Endodermal cell (in vitro differentiated cells): ENCODE measurements at regions not wholly inside any gene's neighbourhood (a gene's known extent, or its start where the extent isn't known, plus 50 kb on each side); places are given as distances from the start of the nearest gene placed in this dataset.
"Not testable (repeated sequence)": the region's sequence is repeated elsewhere in the genome, so short reads cannot be mapped to it uniquely, and the experiment has no call there.

ENCODE experiments used
- DNase-seq: peaks from one replicate; pipeline ENCODE4 v3.0.0-alpha.2; 2017
- H3K27ac ChIP-seq: 2 replicates; pipeline ENCODE4 v1.5.1; 2013; ENCODE audit warnings: mild to moderate bottlenecking, low read depth, low read length, moderate library complexity
- H3K27me3 ChIP-seq: 2 replicates; pipeline ENCODE4 v1.6.1; 2013; ENCODE audit warnings: mild to moderate bottlenecking, low read length, moderate library complexity; ENCODE audit not compliant: insufficient read depth, control insufficient read depth, poor library complexity, severe bottlenecking
- H3K36me3 ChIP-seq: 2 replicates; pipeline ENCODE4 v1.7.0; 2013; ENCODE audit warnings: mild to moderate bottlenecking, low read length, moderate library complexity; ENCODE audit not compliant: control insufficient read depth, insufficient read depth
- H3K4me1 ChIP-seq: one replicate; pipeline ENCODE4 v1.7.0; 2013; ENCODE audit warnings: low read length; ENCODE audit not compliant: control insufficient read depth, insufficient read depth
- H3K4me3 ChIP-seq: 2 replicates; pipeline ENCODE4 v1.5.1; 2013; ENCODE audit warnings: mild to moderate bottlenecking, low read length, moderate library complexity
- H3K9ac ChIP-seq: 2 replicates; pipeline ENCODE4 v1.6.1; 2013; ENCODE audit warnings: mild to moderate bottlenecking, low read length, moderate library complexity; ENCODE audit not compliant: poor library complexity, severe bottlenecking; ENCODE audit errors: extremely low read depth
- H3K9me3 ChIP-seq: 2 replicates; pipeline ENCODE4 v1.6.1; 2013; ENCODE audit warnings: mild to moderate bottlenecking, low read length, moderate library complexity; ENCODE audit not compliant: control insufficient read depth
- H3K27ac Mint-ChIP-seq: 2 replicates; pipeline ENCODE4 v1.8.0; 2020; ENCODE audit warnings: mixed read lengths
- H3K27me3 Mint-ChIP-seq: 2 replicates; pipeline ENCODE4 v1.8.0; 2021; ENCODE audit warnings: mild to moderate bottlenecking, mixed read lengths; ENCODE audit not compliant: insufficient read depth
- H3K36me3 Mint-ChIP-seq: 2 replicates; pipeline ENCODE4 v1.8.0; 2020; ENCODE audit warnings: low read depth, mixed read lengths
- H3K4me1 Mint-ChIP-seq: 2 replicates; pipeline ENCODE4 v1.8.0; 2020; ENCODE audit warnings: mixed read lengths
- H3K4me3 Mint-ChIP-seq: 2 replicates; pipeline ENCODE4 v1.8.0; 2020; ENCODE audit warnings: mild to moderate bottlenecking, moderate library complexity, mixed read lengths
- H3K9me3 Mint-ChIP-seq: 2 replicates; pipeline ENCODE4 v1.8.0; 2020; ENCODE audit warnings: mild to moderate bottlenecking, mixed read lengths
- CTCF ChIP-seq: fragments of 200-600 bp; sonication (generic); conservative IDR thresholded peaks from 2 replicates; pipeline ENCODE4 v1.5.0; 2021; ENCODE audit warnings: antibody characterized with exemption, mild to moderate bottlenecking
- WGBS, 2 experiments: methylation state at CpG; one replicate each; pipeline versions ENCODE4 v1.1.5 to v1.1.7; 2013; ENCODE audit warnings: missing lambda C conversion rate in 2 of 2, mixed read lengths in 1 of 2; ENCODE audit not compliant: insufficient coverage in 1 of 2, insufficient read length in 1 of 2; 5-methylcytosine and 5-hydroxymethylcytosine counted together

DNA sequence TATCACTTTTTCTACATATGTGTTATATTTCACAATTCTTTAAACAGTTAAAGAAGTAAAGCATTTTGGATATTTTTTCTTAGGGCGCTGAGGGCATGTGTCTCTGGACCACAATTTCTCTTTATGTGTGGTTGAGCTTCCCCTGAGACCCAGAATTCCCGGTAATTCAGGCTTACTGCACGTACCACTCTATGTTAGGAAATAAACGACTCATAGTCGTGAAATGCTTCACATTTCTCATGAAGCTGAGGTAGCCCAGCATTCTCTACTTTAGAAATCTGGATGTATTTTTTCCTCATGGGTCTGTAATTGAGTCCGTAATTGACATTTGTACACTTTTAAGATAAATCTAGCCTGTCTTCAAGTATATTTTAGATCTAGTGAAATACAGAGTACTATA lies 170.6 kb downstream of the FZD1 start:
- Mint-ChIP-seq H3K27me3 (peaks cover 3% of the 10 kb centered on the region), H3K4me3 (no peak overlapping the region), H3K9me3 (peaks cover 11% of the 10 kb centered on the region), H3K27ac (no peak overlapping the region), H3K4me1 (no peaks in the 10 kb centered on the region), H3K36me3 (no peaks in the 10 kb centered on the region)
- no peak overlapping the region for H3K9ac ChIP-seq
- H3K36me3 ChIP-seq, result no peaks in the 10 kb centered on the region
- no peak for DNase-seq
- WGBS, 2 experiments, result 93 to 97% methylated on average over 4 to 6 of the region's 6 CpGs
- H3K4me3 ChIP-seq, result no peak overlapping the region
- H3K27me3 ChIP-seq, result no peaks in the 10 kb centered on the region
- no peak overlapping the region for H3K27ac ChIP-seq
- no peaks in the 10 kb centered on the region for H3K4me1 ChIP-seq
- TF ChIP-seq CTCF, result no peak
- H3K9me3 ChIP-seq, result no peaks in the 10 kb centered on the region

DNA sequence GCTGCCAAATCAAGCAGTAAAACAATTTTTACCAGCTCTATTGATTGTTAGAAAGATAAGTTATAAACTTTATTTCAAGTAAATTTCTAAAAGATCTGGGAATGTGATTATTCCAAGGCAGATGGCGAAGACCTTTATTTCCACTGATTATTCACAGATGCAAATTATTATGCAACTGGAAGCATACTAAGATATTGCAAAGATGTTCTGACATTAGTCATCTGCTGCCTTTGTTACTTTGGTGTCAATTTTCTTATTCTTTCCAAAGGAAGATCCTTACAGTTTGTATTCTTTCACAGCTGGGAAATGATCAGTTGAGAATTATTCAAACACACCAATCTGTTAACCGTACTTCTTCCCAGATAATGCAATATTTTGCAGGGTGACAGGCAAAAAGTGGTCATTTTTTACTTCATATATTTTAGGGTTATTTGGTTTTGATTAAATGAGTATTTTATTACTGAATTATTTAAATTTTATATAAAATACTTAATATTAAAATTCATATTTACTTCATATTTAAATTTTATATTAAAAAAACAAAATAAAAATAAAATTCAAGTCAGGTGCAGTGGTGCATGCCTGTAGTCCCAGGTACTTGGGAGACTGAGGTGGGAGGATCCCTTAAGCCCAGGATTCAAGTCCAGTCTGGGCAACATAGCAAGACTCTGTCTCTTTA lies 171.3 kb downstream of the FZD1 start:
- Histone ChIP-seq H3K9me3 (peaks cover 6% of the 10 kb centered on the region), H3K4me3 (no peak overlapping the region), H3K9ac (no peak overlapping the region), H3K36me3 (no peaks in the 10 kb centered on the region), H3K27me3 (no peaks in the 10 kb centered on the region), H3K4me1 (no peaks in the 10 kb centered on the region), H3K27ac (no peak overlapping the region)
- Mint-ChIP-seq H3K27ac (no peak overlapping the region), H3K4me1 (no peaks in the 10 kb centered on the region), H3K9me3 (peaks cover 17% of the 10 kb centered on the region), H3K4me3 (no peak overlapping the region), H3K27me3 (peaks cover 3% of the 10 kb centered on the region), H3K36me3 (no peaks in the 10 kb centered on the region)
- TF ChIP-seq CTCF, result no peak
- WGBS, 2 experiments, result 96% methylated on average over 2 of the region's 2 CpGs; no CpG with 5 or more reads in 1 of the 2 experiments
- DNase-seq, result no peak

DNA sequence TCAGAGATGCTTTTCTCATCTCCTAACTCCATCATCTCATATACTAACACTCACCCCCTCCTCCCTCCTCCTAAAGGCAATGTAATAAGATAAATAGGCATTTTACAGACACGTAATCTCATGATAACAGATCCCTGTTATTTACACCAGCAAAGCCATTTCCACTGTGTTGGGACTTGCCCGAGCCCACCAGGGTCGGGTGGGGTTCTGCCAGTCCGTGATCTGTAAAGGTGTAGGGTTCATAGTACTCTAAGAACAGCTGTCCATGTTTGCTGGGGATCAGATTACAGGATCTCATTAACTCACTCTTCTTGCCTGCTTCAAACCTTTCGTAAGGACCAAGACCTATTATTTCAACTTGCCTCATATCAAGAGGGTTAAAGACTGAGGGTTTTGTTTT lies 172.4 kb downstream of the FZD1 start:
- peaks cover 9% of the 10 kb centered on the region for H3K9me3 ChIP-seq
- Mint-ChIP-seq H3K27ac (no peak overlapping the region), H3K27me3 (peaks cover 5% of the 10 kb centered on the region), H3K9me3 (peaks cover 20% of the 10 kb centered on the region), H3K4me3 (no peak overlapping the region), H3K36me3 (no peaks in the 10 kb centered on the region), H3K4me1 (no peaks in the 10 kb centered on the region)
- no peaks in the 10 kb centered on the region for H3K27me3 ChIP-seq
- H3K9ac ChIP-seq, result no peak overlapping the region
- no peaks in the 10 kb centered on the region for H3K4me1 ChIP-seq
- WGBS, 2 experiments, result 84% methylated on average over 5 of the region's 5 CpGs; no CpG with 5 or more reads in 1 of the 2 experiments
- no peak overlapping the region for H3K27ac ChIP-seq
- no peak overlapping the region for H3K4me3 ChIP-seq
- DNase-seq, result no peak
- TF ChIP-seq CTCF, result no peak
- H3K36me3 ChIP-seq, result no peaks in the 10 kb centered on the region

GRCh38 chr7:91440198-91440597 lies 176.0 kb downstream of the FZD1 start:
- 92 to 100% methylated on average over 1 of the region's 1 CpG for WGBS, 2 experiments
- not testable (repeated sequence) for DNase-seq, H3K27ac Mint-ChIP-seq, H3K27ac ChIP-seq, H3K9ac ChIP-seq, H3K36me3 Mint-ChIP-seq, H3K4me1 Mint-ChIP-seq, H3K27me3 ChIP-seq, H3K4me3 Mint-ChIP-seq, H3K4me3 ChIP-seq, H3K4me1 ChIP-seq, H3K36me3 ChIP-seq, H3K9me3 ChIP-seq, H3K27me3 Mint-ChIP-seq
- peaks cover 24% of the 10 kb centered on the region for H3K9me3 Mint-ChIP-seq
